Upper lobe of left lung (tissue), 6 donors: ENCODE measurements at regions not wholly inside any gene's neighbourhood (a gene's known extent, or its start where the extent isn't known, plus 50 kb on each side); places are given as distances from the start of the nearest gene placed in this dataset.
A peak's percentile ranks its signal among the peaks of the same experiment; 100 is the strongest.

Experiments used
- ATAC-seq, 2 donors: fragments of 200-7000 bp; cut with Tn5 transposase; one replicate each; pipeline ENCODE4 v1.9.1; 2022; ENCODE audit warnings: mild to moderate bottlenecking in 2 of 2, moderate library complexity in 2 of 2; ENCODE audit not compliant: low FRiP score in 2 of 2
- DNase-seq, 2 donors: peaks; one replicate each; pipeline ENCODE4 v3.0.0-alpha.2; 2019 to 2020
- H3K27ac ChIP-seq, 4 donors: fragments of 200-600 bp; sonication (generic); one replicate each; pipeline ENCODE4 v1.5.1; 2016 to 2019
- H3K27me3 ChIP-seq, 4 donors: fragments of 200-600 bp; sonication (generic); one replicate each; pipeline ENCODE4 v1.5.1; 2017 to 2019
- H3K36me3 ChIP-seq, 4 donors: fragments of 200-600 bp; sonication (generic); one replicate each; pipeline ENCODE4 v1.5.1; 2016 to 2019
- H3K4me1 ChIP-seq, 4 donors: fragments of 200-600 bp; sonication (generic); one replicate each; pipeline ENCODE4 v1.5.1; 2018 to 2019
- H3K4me3 ChIP-seq, 4 donors: fragments of 200-600 bp; sonication (generic); one replicate each; pipeline ENCODE4 v1.5.1; 2017 to 2019; ENCODE audit warnings: mild to moderate bottlenecking in 2 of 4, moderate library complexity in 1 of 4
- H3K9me3 ChIP-seq, 4 donors: fragments of 200-600 bp; sonication (generic); one replicate each; pipeline ENCODE4 v1.5.1; 2018 to 2019
- CTCF ChIP-seq, 6 experiments: fragments of 450-650 bp in 4 of 6; fragments of 200-600 bp in 2 of 6; sonication (generic) in 2 of 6; IDR thresholded peaks; one replicate each; pipeline ENCODE4 v1.5.1; 2016 to 2019; ENCODE audit warnings: antibody characterized with exemption in 6 of 6
- EP300 ChIP-seq, 4 donors: sonication (generic); formaldehyde crosslinking; IDR thresholded peaks; one replicate each; pipeline ENCODE4 v1.5.1; 2017; ENCODE audit warnings: antibody characterized with exemption in 4 of 4, control low read depth in 2 of 4
- POLR2A ChIP-seq, 4 donors: fragments of 450-650 bp; IDR thresholded peaks; one replicate each; pipeline ENCODE4 v1.5.1; 2016 to 2017; ENCODE audit warnings: antibody characterized with exemption in 4 of 4, mild to moderate bottlenecking in 2 of 4
- POLR2AphosphoS5 ChIP-seq, 2 donors: sonication (generic); formaldehyde crosslinking; IDR thresholded peaks; one replicate each; pipeline ENCODE4 v1.5.1; 2017; ENCODE audit warnings: antibody characterized with exemption in 2 of 2
- WGBS, 2 donors: methylation state at CpG; one replicate each; pipeline ENCODE4 v1.1.5; 2017 to 2018; 5-methylcytosine and 5-hydroxymethylcytosine counted together
- donor health status: DM: no; HTN: no; CAD: no; lungs with moderate emphysema.
- donor health status: DM: no; HTN: yes; CAD: no; lungs with severe emphysema.

- H3K27me3 ChIP-seq: no peaks in the 10 kb centered on the region
- H3K27ac ChIP-seq: no peak overlapping the region
- H3K36me3 ChIP-seq: no peaks in the 10 kb centered on the region
- no peaks in the 10 kb centered on the region for H3K9me3 ChIP-seq
- H3K4me1 ChIP-seq: no peaks in the 10 kb centered on the region
- DNase-seq (no peak), ATAC-seq (no peak)
- H3K4me3 ChIP-seq: no peak overlapping the region
- 87 to 91% methylated on average over 11 to 14 of the region's 14 CpGs for WGBS, 2 donors
- TF ChIP-seq POLR2A (IDR thresholded peaks at IDR 0.05) (no peak), POLR2AphosphoS5 (IDR thresholded peaks at IDR 0.05) (no peak), CTCF (IDR thresholded peaks at IDR 0.05) (no peak), EP300 (IDR thresholded peaks at IDR 0.05) (no peak)
Observed at GRCh38 chr2:201962774-201963562, 70.7 kb upstream of the FZD7 start.

GRCh38 chr2:201964011-201964410, 69.6 kb upstream of the FZD7 start:
- Histone ChIP-seq H3K4me1 (no peaks in the 10 kb centered on the region), H3K36me3 (no peaks in the 10 kb centered on the region), H3K9me3 (no peaks in the 10 kb centered on the region), H3K4me3 (no peak overlapping the region), H3K27ac (no peak overlapping the region), H3K27me3 (no peaks in the 10 kb centered on the region)
- WGBS, 2 donors: 86 to 91% methylated on average over 4 of the region's 4 CpGs
- ATAC-seq: no peak
- no peak for DNase-seq
- TF ChIP-seq POLR2A (IDR thresholded peaks at IDR 0.05) (no peak), CTCF (IDR thresholded peaks at IDR 0.05) (no peak), POLR2AphosphoS5 (IDR thresholded peaks at IDR 0.05) (no peak), EP300 (IDR thresholded peaks at IDR 0.05) (no peak)

- Histone ChIP-seq H3K27me3 (no peaks in the 10 kb centered on the region), H3K4me3 (no peak overlapping the region), H3K27ac (no peak overlapping the region), H3K4me1 (no peaks in the 10 kb centered on the region), H3K36me3 (no peaks in the 10 kb centered on the region), H3K9me3 (no peaks in the 10 kb centered on the region)
- WGBS, 2 donors: 59 to 85% methylated on average over 7 of the region's 7 CpGs
- TF ChIP-seq POLR2AphosphoS5 (IDR thresholded peaks at IDR 0.05) (no peak), EP300 (IDR thresholded peaks at IDR 0.05) (no peak), POLR2A (IDR thresholded peaks at IDR 0.05) (no peak), CTCF (IDR thresholded peaks at IDR 0.05) (no peak)
- ATAC-seq (no peak), DNase-seq (no peak)
Observed at GRCh38 chr2:201964631-201965206, 68.9 kb upstream of the FZD7 start.

- no peaks in the 10 kb centered on the region for H3K27me3 ChIP-seq
- no peak for ATAC-seq
- 77 to 91% methylated on average over 3 of the region's 3 CpGs for WGBS, 2 donors
- no peaks in the 10 kb centered on the region for H3K4me1 ChIP-seq
- peak in 1 of 6 experiments; percentile 16 for TF ChIP-seq CTCF (IDR thresholded peaks at IDR 0.05)
- no peak for TF ChIP-seq EP300 (IDR thresholded peaks at IDR 0.05)
- DNase-seq: no peak
- H3K36me3 ChIP-seq: no peaks in the 10 kb centered on the region
- H3K4me3 ChIP-seq: no peak overlapping the region
- H3K27ac ChIP-seq: no peak overlapping the region
- H3K9me3 ChIP-seq: no peaks in the 10 kb centered on the region
Observed at GRCh38 chr2:201965550-201965949, 68.1 kb upstream of the FZD7 start.
